HG02970 (cell line): ENCODE measurements at regions not wholly inside any gene's neighbourhood (a gene's known extent, or its start where the extent isn't known, plus 50 kb on each side); places are given as distances from the start of the nearest gene placed in this dataset.

Source experiments
- ATAC-seq: cut with Tn5 transposase; IDR thresholded peaks from one replicate; pipeline ENCODE4 v1.9.1; 2021; ENCODE audit warnings: mild to moderate bottlenecking, moderate library complexity, moderate number of reproducible peaks; ENCODE audit not compliant: unreplicated experiment, low FRiP score

- no peak for ATAC-seq
Measured at GRCh38 chr13:74346960-74347359, 212.8 kb upstream of the KLF12 start.

DNA sequence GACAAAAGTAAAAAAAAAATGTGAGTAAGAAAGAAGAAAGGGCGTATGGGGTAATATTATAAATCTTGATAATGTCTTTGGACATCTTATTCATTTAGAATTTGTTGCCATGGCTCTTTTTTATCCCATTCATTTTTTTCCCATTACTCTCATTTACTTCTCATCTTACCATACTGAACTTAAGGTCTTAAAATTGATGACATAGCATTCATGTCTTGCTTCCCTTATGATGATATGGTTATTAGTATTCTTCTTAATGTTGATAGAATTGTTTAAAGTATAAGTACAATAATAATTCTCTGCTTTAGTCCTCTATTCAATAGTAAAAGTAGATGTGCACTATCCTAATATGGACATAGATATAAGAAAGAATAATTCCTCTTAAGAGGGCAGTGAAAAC lies 204.1 kb upstream of the KLF12 start:
- ATAC-seq, result no peak

DNA sequence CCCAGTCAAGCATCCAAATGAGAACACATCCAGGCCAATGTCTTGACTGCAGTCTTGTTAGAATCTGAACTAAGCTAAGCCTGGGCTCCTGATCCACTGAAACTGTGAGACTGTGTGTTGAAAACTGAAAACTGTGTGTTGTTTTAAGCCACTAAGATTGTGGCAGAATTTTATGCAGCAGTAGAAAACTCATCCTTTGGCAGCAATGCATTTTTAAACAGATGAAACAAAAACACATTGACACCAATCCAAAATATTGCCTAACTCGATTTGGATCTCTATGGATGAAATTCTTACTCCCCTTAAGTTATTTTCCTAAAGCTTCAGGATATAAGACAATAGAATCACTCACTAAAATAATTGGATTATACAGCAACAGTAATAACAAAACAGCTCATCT lies 202.3 kb upstream of the KLF12 start:
- ATAC-seq, result no peak

DNA sequence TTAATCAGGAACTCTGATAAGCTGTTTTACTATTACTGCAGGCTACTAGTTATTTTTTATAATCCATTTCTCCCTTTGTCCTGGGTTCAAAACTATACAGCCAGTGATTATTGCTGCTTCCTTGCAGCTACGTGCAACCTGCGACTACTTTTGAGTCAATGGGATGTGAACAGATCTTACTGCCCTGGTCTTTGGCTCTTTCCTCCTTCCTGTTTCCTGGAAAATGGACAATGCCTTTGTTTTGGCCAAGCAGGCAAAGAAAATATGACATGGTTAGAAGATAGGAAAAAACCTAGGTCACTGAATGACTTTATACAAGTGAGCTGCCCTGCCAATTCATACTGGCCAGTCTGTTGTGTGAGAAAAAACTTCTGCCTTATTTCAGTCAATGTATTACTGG lies 201.2 kb upstream of the KLF12 start:
- no peak for ATAC-seq

DNA sequence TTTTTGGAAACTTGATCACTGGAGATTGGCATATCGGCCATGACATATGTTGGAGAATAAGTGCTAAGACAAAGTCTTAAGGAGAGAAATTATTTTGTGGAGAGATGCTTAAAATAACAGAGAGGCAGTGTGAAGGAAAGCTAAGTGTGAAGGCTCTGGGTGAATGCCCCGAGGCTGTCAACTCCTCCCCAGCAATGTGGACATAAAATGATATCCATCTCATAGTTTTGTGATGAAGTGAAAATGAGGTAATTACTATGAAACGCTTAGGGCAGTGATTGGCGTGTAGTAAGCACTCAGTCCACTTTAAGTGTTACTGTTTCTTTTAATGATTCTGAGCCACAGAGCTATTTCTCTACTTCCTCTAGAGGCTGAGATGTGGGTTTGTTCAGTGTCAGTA lies 195.8 kb upstream of the KLF12 start:
- ATAC-seq, result no peak

DNA sequence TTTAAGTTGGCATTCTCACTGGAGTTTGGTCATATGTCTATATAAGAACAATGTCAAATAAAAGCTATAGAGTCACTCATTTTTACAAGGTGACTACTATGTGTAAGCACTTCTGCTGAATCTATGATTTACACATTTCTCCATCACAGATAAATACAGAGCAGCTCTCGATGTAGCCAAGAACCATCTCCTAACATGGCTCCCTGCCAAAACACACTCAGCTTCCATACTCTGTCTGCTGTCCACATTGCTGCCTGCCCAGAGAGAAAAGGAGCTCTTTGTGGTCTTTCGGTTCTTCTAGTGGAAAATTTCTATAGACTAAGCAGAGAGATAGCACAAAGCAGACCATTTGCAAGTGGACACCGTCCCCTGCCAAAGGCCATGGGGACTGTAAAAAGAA lies 190.9 kb upstream of the KLF12 start:
- no peak for ATAC-seq

DNA sequence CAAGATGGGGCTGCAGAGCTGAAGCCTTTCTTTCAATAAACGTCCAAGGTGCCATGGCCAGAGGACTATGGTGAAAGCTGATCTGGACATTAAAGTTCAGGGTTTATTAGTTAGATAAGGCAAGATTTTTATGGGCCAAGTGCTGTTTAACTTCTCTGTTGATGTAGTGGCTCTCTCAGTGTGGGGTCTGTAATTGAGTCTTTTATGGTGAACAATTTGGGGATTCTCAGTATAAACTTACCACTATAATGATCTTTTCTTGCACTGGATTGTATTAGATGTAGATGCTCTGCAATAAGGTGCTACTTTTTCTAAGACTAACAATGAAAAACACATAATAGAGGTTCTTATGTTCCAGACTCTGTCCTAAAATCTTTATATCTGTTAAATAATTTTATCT lies 190.1 kb upstream of the KLF12 start:
- ATAC-seq, result no peak

GRCh38 chr13:74322562-74322961 lies 188.4 kb upstream of the KLF12 start:
- no peak for ATAC-seq

DNA sequence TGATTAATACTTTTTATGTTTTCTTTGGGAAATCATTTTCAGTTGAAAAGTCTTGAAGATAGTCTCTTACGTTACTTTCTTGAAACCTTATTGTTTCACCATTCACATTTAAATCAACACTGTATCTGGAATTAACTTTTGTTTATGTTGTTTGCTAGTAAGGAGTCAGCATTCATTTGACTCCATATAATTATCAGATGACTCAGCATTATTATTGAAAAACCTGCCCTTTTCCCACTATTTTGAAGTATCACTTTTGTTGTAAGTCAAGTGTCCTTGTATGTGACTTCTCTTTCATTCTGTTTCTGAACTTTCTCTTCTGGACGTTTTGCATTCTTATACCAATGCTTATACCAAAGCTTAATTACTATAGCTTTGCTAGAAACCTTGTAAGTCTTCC lies 186.1 kb upstream of the KLF12 start:
- no peak for ATAC-seq

DNA sequence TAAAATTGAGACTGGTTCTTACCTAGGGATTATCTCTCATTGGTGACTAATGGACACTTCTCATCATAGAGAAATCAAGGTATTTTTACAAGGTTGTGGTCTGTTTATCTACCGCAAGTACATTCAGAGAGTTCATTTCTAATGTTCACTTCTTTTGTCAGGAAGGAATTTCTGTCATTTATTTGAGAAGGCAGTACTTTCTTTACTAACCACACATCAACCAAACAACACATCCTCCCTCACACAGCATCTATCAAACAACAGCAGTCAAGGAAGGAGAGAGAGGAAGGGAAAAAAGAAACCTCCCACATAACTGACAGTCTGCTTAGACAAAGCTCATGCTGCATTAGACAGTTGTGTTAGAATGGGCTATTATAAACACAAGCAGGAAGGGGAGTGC lies 182.3 kb upstream of the KLF12 start:
- no peak for ATAC-seq

DNA sequence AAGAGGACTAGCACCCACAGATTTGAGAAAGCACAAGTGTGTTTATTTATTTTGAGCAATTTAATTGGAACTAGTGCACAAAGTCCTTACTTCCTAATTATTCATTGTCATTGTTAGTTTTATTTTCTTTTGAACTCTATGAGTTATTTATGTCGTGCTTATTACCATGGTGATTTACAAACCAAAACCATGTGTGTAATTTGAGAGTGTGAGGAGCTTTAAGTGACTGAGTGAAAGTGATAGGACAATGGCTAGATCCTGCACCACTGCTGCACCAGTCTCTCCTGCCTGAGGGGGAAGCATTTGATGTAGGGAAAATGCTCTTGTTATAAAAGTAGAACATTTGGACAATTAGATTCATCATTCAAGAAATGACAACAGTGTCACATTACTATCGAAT lies 172.3 kb upstream of the KLF12 start:
- ATAC-seq, result no peak

DNA sequence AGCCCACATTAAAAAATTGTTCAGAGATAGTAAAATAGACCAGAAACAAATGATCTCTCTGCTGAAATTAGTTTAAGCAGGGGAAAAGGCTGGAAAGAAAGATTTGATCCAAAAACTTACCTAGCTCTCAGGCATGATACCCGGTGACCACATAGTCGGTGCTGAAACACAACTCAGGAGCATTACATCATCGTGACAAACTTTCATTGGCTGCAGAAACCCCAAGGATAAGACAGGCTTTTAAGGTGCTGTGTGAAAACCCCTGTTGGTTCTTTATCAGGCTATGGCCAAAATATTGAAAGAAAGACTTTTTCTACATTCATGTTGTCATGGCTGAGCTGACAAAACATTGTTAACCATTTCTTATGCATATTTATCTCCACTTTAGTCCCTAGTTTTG lies 171.7 kb upstream of the KLF12 start:
- no peak for ATAC-seq

DNA sequence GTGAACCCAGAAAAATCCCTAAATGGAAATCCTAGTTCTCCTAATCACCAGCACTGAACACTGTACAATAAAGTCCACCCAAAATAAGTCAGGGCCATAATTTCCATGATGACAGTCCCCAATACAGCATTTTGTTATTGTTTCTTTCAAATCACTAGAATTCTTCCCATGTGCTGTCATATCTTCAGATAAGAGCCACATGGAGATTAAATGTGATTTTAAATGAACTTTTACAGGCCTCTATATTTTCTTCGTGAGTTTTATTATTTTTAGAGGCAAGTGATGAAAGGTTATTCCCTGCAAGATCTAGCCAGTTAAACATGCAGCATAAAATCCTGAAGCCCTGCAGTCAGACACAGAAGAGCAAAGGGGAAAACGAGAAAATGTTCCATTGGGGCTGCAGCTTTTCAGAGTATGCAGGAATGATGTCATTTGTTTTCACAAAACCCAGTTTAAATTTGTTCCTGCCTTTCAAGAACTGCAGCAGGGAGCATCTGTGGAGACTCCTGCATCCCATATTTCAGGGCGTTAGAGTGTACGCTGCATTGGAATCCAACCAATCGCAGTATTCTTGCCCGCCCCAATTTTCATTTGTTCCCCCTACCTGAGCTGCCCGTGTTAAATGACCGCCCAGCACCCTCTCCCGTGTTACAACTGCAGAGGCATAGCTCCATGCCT lies 167.2 kb upstream of the KLF12 start:
- ATAC-seq, result no peak

GRCh38 chr13:74300162-74300561 lies 166.0 kb upstream of the KLF12 start:
- no peak for ATAC-seq

- ATAC-seq, result no peak
Measured at GRCh38 chr13:74299721-74300120, 165.5 kb upstream of the KLF12 start.

GRCh38 chr13:74298923-74299322 lies 164.7 kb upstream of the KLF12 start:
- ATAC-seq, result no peak

- peak; percentile 63 for ATAC-seq
Measured at GRCh38 chr13:74289861-74290773, 155.9 kb upstream of the KLF12 start.

GRCh38 chr13:74289107-74289506 lies 154.9 kb upstream of the KLF12 start:
- no peak for ATAC-seq

DNA sequence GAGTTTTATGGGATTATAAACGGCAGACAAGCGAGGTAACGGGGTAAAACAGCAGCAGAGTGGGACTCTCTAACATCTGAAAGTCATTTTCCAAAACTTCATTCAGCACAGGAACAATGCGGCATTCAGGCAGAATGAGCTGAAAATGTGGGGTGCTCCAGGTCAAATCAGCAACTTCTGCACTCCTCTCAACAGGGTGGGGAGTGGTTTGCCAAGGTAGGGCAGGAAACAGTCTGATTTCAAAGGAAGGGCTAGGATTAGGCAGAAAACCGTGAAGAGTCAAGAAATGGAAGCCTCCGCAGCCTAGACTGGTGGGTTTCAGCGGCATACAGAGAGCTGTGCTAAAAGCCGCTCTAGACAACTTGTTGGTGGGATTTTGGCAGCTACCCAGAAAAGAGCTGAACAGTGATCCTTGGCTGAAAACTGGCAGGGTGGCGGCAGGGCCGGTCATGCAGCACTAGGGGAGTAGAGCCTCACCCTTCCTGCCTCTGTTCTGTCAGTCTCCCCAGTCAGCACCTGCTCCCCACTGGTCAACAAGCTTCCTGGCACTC lies 154.2 kb upstream of the KLF12 start:
- ATAC-seq, result no peak

- peak; percentile 48 for ATAC-seq
Measured at GRCh38 chr13:74287724-74288169, 153.5 kb upstream of the KLF12 start.

DNA sequence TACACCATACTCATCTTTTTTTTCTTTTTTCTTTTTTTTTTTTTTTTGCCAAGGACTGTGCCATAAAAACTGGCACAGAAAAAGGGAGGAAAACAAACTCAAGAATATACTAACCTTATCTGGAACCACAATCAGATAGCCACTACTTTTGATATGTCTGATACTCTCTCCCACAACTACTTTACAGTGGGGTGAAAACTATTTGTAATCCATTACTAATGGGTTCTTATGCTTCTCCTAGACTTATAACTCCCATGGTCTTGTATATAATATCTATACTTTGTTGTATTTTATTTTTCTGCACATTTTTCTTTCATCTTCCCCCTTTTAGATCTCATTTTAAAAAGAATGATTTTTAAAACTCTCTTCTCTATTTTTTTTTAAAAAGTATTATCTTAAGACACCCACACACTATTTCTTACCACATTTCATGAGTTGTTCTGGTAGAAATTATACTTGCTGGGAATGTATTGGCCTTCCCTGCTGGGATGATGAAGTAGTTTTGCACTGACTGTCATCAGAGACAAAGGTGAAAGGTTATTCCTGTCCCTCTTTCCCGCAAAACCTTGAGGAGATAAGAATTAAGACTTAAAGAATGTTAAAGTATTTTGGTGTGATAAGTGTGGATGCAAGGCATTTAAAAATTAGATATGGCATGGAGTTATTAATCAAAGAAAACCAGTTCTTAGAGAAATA lies 146.7 kb upstream of the KLF12 start:
- ATAC-seq, result no peak
